Smooth muscle cell (in vitro differentiated cells): ENCODE measurements at regions not wholly inside any gene's neighbourhood (a gene's known extent, or its start where the extent isn't known, plus 50 kb on each side); places are given as distances from the start of the nearest gene placed in this dataset.
"Not testable (repeated sequence)": the region's sequence is repeated elsewhere in the genome, so short reads cannot be mapped to it uniquely, and the experiment has no call there.

Experiments used
- DNase-seq: peaks from one replicate; lab custom pipeline; 2025; ENCODE audit not compliant: unreplicated experiment; lab: John Stamatoyannopoulos, UW
- H2AFZ ChIP-seq: fragments of 200-600 bp; sonication (generic); 2 replicates; pipeline ENCODE4 v1.6.0; 2016; ENCODE audit warnings: antibody characterized with exemption, low read depth, mild to moderate bottlenecking
- H3F3A ChIP-seq: fragments of 200-600 bp; sonication (generic); 2 replicates; pipeline ENCODE4 v1.6.0; 2017; ENCODE audit warnings: antibody characterized with exemption, low read depth
- H3K27ac ChIP-seq: fragments of 200-600 bp; sonication (generic); 2 replicates; pipeline ENCODE4 v1.5.1; 2016; ENCODE audit warnings: low read depth, mild to moderate bottlenecking
- H3K27me3 ChIP-seq: fragments of 200-600 bp; sonication (generic); 2 replicates; pipeline ENCODE4 v1.6.1; 2016; ENCODE audit warnings: low read depth, mild to moderate bottlenecking
- H3K36me3 ChIP-seq: fragments of 200-600 bp; sonication (generic); 2 replicates; pipeline ENCODE4 v1.5.1; 2016; ENCODE audit warnings: low read depth
- H3K4me1 ChIP-seq: fragments of 200-600 bp; sonication (generic); 2 replicates; pipeline ENCODE4 v1.5.1; 2016; ENCODE audit warnings: low read depth
- H3K4me2 ChIP-seq: fragments of 200-600 bp; sonication (generic); 2 replicates; pipeline ENCODE4 v1.6.0; 2016; ENCODE audit warnings: mild to moderate bottlenecking
- H3K4me3 ChIP-seq: fragments of 200-600 bp; sonication (generic); 2 replicates; pipeline ENCODE4 v1.5.1; 2016; ENCODE audit warnings: mild to moderate bottlenecking
- H3K79me2 ChIP-seq: fragments of 200-600 bp; sonication (generic); 2 replicates; pipeline ENCODE4 v1.6.0; 2016; ENCODE audit warnings: low read depth, mild to moderate bottlenecking
- H3K9ac ChIP-seq: fragments of 200-600 bp; sonication (generic); 2 replicates; pipeline ENCODE4 v1.6.0; 2016; ENCODE audit warnings: low read depth
- H3K9me3 ChIP-seq: fragments of 200-600 bp; sonication (generic); replicated peaks from 2 replicates; pipeline ENCODE4 v1.5.1; 2016; ENCODE audit warnings: low read depth
- H4K20me1 ChIP-seq: fragments of 200-600 bp; sonication (generic); 2 replicates; pipeline ENCODE4 v1.6.0; 2016; ENCODE audit warnings: low read depth
- WGBS: methylation state at CpG from one replicate; pipeline ENCODE4 v1.1.7; 2016; ENCODE audit warnings: low lambda C conversion rate; 5-methylcytosine and 5-hydroxymethylcytosine counted together
- TF ChIP-seq, protein P1 (sequence below): fragments of 200-600 bp; sonication (generic); IDR thresholded peaks from 2 replicates; pipeline ENCODE4 v1.5.1; 2017; ENCODE audit warnings: borderline replicate concordance, mild to moderate bottlenecking, antibody characterized with exemption; ENCODE audit not compliant: insufficient read depth, poor library complexity, severe bottlenecking

DNA sequence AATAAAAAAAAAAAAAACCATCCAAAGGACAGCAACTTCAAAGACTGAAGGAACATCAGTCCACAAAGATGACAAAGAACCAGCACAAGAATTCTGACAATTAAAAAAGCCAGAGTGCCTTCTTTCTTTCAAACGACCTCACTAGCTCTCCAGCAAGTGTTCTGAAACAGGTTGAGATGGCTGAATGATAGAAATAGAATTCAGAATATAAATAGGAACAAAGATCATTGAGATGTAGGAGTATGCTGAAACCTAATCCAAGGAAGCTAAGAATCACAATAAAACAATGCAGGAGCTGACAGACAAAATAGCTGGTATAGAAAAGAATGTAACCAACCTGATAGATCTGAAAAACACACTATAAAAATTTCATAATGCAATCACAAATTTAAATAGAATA is 218.2 kb downstream of the GIPC2 start:
- Histone ChIP-seq H3K79me2 (no peaks in the 10 kb centered on the region), H3K4me2 (no peak overlapping the region), H3K4me1 (no peaks in the 10 kb centered on the region), H3F3A (no peaks in the 10 kb centered on the region), H3K27ac (no peak overlapping the region), H3K9me3 (no peaks in the 10 kb centered on the region), H3K4me3 (no peak overlapping the region), H2AFZ (no peak overlapping the region), H3K36me3 (no peaks in the 10 kb centered on the region), H3K27me3 (no peaks in the 10 kb centered on the region), H3K9ac (no peak overlapping the region), H4K20me1 (no peaks in the 10 kb centered on the region)
- TF ChIP-seq, protein P1, sequence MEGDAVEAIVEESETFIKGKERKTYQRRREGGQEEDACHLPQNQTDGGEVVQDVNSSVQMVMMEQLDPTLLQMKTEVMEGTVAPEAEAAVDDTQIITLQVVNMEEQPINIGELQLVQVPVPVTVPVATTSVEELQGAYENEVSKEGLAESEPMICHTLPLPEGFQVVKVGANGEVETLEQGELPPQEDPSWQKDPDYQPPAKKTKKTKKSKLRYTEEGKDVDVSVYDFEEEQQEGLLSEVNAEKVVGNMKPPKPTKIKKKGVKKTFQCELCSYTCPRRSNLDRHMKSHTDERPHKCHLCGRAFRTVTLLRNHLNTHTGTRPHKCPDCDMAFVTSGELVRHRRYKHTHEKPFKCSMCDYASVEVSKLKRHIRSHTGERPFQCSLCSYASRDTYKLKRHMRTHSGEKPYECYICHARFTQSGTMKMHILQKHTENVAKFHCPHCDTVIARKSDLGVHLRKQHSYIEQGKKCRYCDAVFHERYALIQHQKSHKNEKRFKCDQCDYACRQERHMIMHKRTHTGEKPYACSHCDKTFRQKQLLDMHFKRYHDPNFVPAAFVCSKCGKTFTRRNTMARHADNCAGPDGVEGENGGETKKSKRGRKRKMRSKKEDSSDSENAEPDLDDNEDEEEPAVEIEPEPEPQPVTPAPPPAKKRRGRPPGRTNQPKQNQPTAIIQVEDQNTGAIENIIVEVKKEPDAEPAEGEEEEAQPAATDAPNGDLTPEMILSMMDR = no peak
- no peak for DNase-seq
- WGBS = 29% methylated on average over 1 of the region's 1 CpG

DNA sequence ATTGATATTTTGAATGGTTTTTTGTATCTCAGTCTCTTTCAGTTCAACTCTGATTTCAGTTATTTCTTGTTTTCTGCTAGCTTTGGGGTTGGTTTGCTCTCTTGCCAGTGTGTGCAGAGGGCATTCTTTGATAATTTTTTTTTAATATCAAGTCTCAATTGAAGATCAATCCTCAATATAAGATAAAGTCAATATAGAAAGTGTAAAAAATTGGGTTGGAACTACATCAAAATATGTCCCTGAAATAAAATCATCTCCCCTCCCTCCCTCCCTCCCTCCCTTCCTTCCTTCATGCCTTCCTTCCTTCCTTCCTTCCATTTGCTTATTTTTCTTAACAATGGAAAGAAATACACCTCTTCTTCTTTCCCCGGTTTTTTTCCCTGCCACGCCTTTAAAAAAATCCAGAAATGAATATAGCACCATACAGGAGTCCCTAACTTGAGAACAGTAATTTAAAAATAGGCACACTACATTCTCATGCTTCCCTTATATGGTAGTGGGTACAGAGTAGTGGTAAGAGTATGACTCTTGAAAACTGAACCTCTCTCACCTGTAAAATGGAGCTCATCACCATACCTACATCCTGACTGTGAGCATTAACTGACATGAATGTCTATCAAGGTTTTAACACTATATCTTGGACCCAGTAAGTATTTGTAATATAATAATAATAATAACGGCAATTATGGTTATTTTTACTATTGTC is 221.9 kb downstream of the GIPC2 start:
- Histone ChIP-seq H3K4me2 (no peak overlapping the region), H4K20me1 (no peaks in the 10 kb centered on the region), H3K36me3 (no peaks in the 10 kb centered on the region), H3K4me3 (no peak overlapping the region), H3K27ac (no peak overlapping the region), H3K9ac (no peak overlapping the region), H3F3A (no peaks in the 10 kb centered on the region), H2AFZ (no peak overlapping the region), H3K4me1 (no peaks in the 10 kb centered on the region), H3K27me3 (no peaks in the 10 kb centered on the region), H3K9me3 (no peaks in the 10 kb centered on the region), H3K79me2 (no peaks in the 10 kb centered on the region)
- TF ChIP-seq, protein P1 = no peak
- no peak for DNase-seq
- WGBS = 64% methylated on average over 3 of the region's 3 CpGs

DNA sequence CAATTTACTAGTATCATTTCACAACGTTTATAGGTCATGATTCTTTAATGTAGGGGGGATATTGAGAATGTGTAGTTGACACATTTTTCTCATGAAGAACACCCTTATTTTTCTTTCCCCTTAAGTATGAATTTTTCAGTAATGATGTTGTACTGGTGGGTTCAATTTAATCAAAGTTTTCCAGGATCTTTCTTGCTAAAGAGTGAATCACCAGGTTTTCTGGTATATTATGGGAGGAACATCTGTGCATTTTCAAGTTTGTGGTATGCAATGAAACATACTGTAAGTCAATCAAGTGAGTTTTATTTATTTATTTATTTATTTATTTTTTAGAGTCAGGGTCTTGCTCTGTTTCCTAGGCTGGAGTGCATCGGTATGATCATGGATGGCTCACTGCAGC is 221.2 kb upstream of the PTGFR start:
- TF ChIP-seq, protein P1 = no peak

DNA sequence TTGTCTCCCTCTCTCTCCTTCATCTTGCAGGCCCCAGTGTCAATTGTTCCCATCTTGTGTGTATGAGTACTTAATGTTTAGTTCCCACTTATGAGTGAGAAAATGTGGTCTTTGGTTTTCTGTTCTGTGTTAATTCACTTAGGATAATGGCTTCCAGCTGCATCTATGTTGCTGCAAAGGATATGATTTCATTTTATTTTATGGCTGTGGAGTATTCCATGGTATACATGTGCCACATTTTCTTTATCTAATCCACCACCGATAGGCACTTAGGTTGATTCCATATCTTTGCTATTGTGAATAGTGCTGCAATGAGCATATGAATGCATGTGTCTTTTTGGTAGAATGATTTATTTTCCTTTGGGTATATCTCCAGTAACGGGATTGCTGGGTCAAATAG is 219.4 kb upstream of the PTGFR start:
- not testable (repeated sequence) for H3K9ac ChIP-seq, H3K4me3 ChIP-seq, H3K4me1 ChIP-seq, H3F3A ChIP-seq, H3K79me2 ChIP-seq, H3K36me3 ChIP-seq, H4K20me1 ChIP-seq, H3K9me3 ChIP-seq, H3K27ac ChIP-seq, H2AFZ ChIP-seq, H3K27me3 ChIP-seq, DNase-seq, H3K4me2 ChIP-seq
- WGBS = 91% methylated on average over 2 of the region's 2 CpGs

More for the DNA sequence above, 221.2 kb upstream of the PTGFR start:
- no peak for DNase-seq
- Histone ChIP-seq H3K36me3 (no peaks in the 10 kb centered on the region), H4K20me1 (no peaks in the 10 kb centered on the region), H3F3A (no peaks in the 10 kb centered on the region), H3K4me3 (no peak overlapping the region), H2AFZ (no peak overlapping the region), H3K79me2 (no peaks in the 10 kb centered on the region), H3K9me3 (no peaks in the 10 kb centered on the region), H3K4me1 (no peaks in the 10 kb centered on the region), H3K9ac (no peak overlapping the region), H3K4me2 (no peak overlapping the region), H3K27ac (no peak overlapping the region), H3K27me3 (no peaks in the 10 kb centered on the region)
- WGBS = 81% methylated on average over 2 of the region's 2 CpGs
